H9 (cell line): ENCODE measurements at regions not wholly inside any gene's neighbourhood (a gene's known extent, or its start where the extent isn't known, plus 50 kb on each side); places are given as distances from the start of the nearest gene placed in this dataset.
"Not testable (repeated sequence)": the region's sequence is repeated elsewhere in the genome, so short reads cannot be mapped to it uniquely, and the experiment has no call there.

ENCODE experiments used
- DNase-seq: peaks from one replicate; pipeline ENCODE4 v3.0.0-alpha.2; 2017
- H2AFZ ChIP-seq: one replicate; pipeline ENCODE4 v1.6.1; 2013; ENCODE audit warnings: mild to moderate bottlenecking, low read length, control low read depth, moderate library complexity
- H2AK5ac ChIP-seq: 2 replicates; pipeline ENCODE4 v1.6.1; 2013; ENCODE audit warnings: low read length, control low read depth, mixed read lengths; ENCODE audit not compliant: insufficient read length
- H2BK120ac ChIP-seq: one replicate; pipeline ENCODE4 v1.6.1; 2013; ENCODE audit warnings: low read depth, mild to moderate bottlenecking, low read length, control low read depth, inconsistent platforms; ENCODE audit not compliant: poor library complexity, severe bottlenecking
- H2BK12ac ChIP-seq: 2 replicates; pipeline ENCODE4 v1.6.1; 2013; ENCODE audit warnings: low read length, control low read depth, mixed read lengths, low read depth; ENCODE audit not compliant: insufficient read length
- H2BK15ac ChIP-seq: 2 replicates; pipeline ENCODE4 v1.6.1; 2013; ENCODE audit warnings: low read depth, low read length, control low read depth
- H2BK20ac ChIP-seq: one replicate; pipeline ENCODE4 v1.6.1; 2013; ENCODE audit warnings: low read depth, mild to moderate bottlenecking, low read length, control low read depth, inconsistent platforms; ENCODE audit not compliant: poor library complexity, severe bottlenecking
- H2BK5ac ChIP-seq: 2 replicates; pipeline ENCODE4 v1.6.1; 2013; ENCODE audit warnings: low read length, control low read depth, mixed read lengths; ENCODE audit not compliant: insufficient read length
- H3K14ac ChIP-seq: 2 replicates; pipeline ENCODE4 v1.6.1; 2013; ENCODE audit warnings: low read length, control low read depth; ENCODE audit not compliant: insufficient read depth
- H3K18ac ChIP-seq: 2 replicates; pipeline ENCODE4 v1.6.1; 2013; ENCODE audit warnings: low read depth, mild to moderate bottlenecking, mixed read lengths, low read length, control low read depth; ENCODE audit not compliant: insufficient read length
- H3K23ac ChIP-seq: 2 replicates; pipeline ENCODE4 v1.6.1; 2013; ENCODE audit warnings: low read length, control low read depth, mixed read lengths, low read depth; ENCODE audit not compliant: insufficient read length
- H3K23me2 ChIP-seq: 2 replicates; pipeline ENCODE4 v1.6.1; 2013; ENCODE audit warnings: low read depth, mild to moderate bottlenecking, mixed read lengths, low read length, control low read depth; ENCODE audit not compliant: insufficient read length, poor library complexity, severe bottlenecking
- H3K27ac ChIP-seq: 2 replicates; pipeline ENCODE4 v1.5.1; 2013; ENCODE audit warnings: low read length, control low read depth, mixed read lengths, low read depth; ENCODE audit not compliant: insufficient read length
- H3K27me3 ChIP-seq: 2 replicates; pipeline ENCODE4 v1.6.1; 2013; ENCODE audit warnings: low read length, control low read depth, inconsistent platforms; ENCODE audit not compliant: insufficient read depth
- H3K4ac ChIP-seq: 2 replicates; pipeline ENCODE4 v1.6.1; 2013; ENCODE audit warnings: low read depth, mild to moderate bottlenecking, control low read depth, inconsistent platforms, low read length, moderate library complexity
- H3K4me1 ChIP-seq: 2 replicates; pipeline ENCODE4 v1.6.1; 2013; ENCODE audit warnings: low read length, control low read depth, inconsistent platforms; ENCODE audit not compliant: insufficient read depth
- H3K4me2 ChIP-seq: 2 replicates; pipeline ENCODE4 v1.6.1; 2013; ENCODE audit warnings: low read length, control low read depth, mixed read lengths; ENCODE audit not compliant: insufficient read length, insufficient read depth
- H3K56ac ChIP-seq: 2 replicates; pipeline ENCODE4 v1.6.1; 2013; ENCODE audit warnings: low read depth, mild to moderate bottlenecking, mixed read lengths, low read length, control low read depth; ENCODE audit not compliant: insufficient read length
- H3K79me1 ChIP-seq: 2 replicates; pipeline ENCODE4 v1.6.1; 2013; ENCODE audit warnings: low read depth, mild to moderate bottlenecking, moderate library complexity, low read length, control low read depth, inconsistent platforms; ENCODE audit not compliant: insufficient read depth, poor library complexity, severe bottlenecking
- H3K79me2 ChIP-seq: 2 replicates; pipeline ENCODE4 v1.6.1; 2013; ENCODE audit warnings: low read length, control low read depth, inconsistent platforms; ENCODE audit not compliant: insufficient read depth
- H3K9ac ChIP-seq: 2 replicates; pipeline ENCODE4 v1.6.1; 2013; ENCODE audit warnings: low read length, control low read depth, mixed read lengths; ENCODE audit not compliant: insufficient read length; ENCODE audit errors: extremely low read depth
- H3K9me3 ChIP-seq: one replicate; pipeline ENCODE4 v1.6.1; 2013; ENCODE audit warnings: low read depth, low read length, inconsistent platforms; ENCODE audit not compliant: control insufficient read depth
- H3T11ph ChIP-seq: one replicate; pipeline ENCODE4 v1.6.1; 2013; ENCODE audit warnings: mild to moderate bottlenecking, low read length, control low read depth, inconsistent platforms
- H4K20me1 ChIP-seq: one replicate; pipeline ENCODE4 v1.6.1; 2013; ENCODE audit not compliant: control insufficient read depth, insufficient read length, insufficient read depth
- H4K5ac ChIP-seq: 2 replicates; pipeline ENCODE4 v1.6.1; 2013; ENCODE audit warnings: low read depth, mild to moderate bottlenecking, mixed read lengths, low read length, control low read depth; ENCODE audit not compliant: insufficient read length
- H4K8ac ChIP-seq: replicated peaks from 2 replicates; pipeline ENCODE4 v1.6.1; 2013; ENCODE audit warnings: low read length, control low read depth, mixed read lengths, low read depth; ENCODE audit not compliant: insufficient read length
- H4K91ac ChIP-seq: 2 replicates; pipeline ENCODE4 v1.6.1; 2013; ENCODE audit warnings: low read depth, mild to moderate bottlenecking, moderate library complexity, mixed read lengths, low read length, control low read depth; ENCODE audit not compliant: insufficient read length
- H3K27ac Mint-ChIP-seq, 3 experiments: 2 replicates in 2 of 3; 3 replicates in 1 of 3; pipeline ENCODE4 v1.8.0; 2020 to 2021; ENCODE audit warnings: mixed read lengths in 3 of 3, mild to moderate bottlenecking in 1 of 3, moderate library complexity in 1 of 3
- H3K27me3 Mint-ChIP-seq: 2 replicates; pipeline ENCODE4 v1.8.0; 2021; ENCODE audit warnings: low read depth, mild to moderate bottlenecking, moderate library complexity, mixed read lengths
- H3K36me3 Mint-ChIP-seq, 3 experiments: 2 replicates in 2 of 3; 3 replicates in 1 of 3; pipeline ENCODE4 v1.8.0; 2020 to 2021; ENCODE audit warnings: low read depth in 3 of 3, mixed read lengths in 3 of 3; ENCODE audit not compliant: insufficient read depth in 1 of 3
- H3K4me1 Mint-ChIP-seq, 2 experiments: 2 replicates each; pipeline ENCODE4 v1.8.0; 2020; ENCODE audit warnings: mixed read lengths in 2 of 2
- H3K4me3 Mint-ChIP-seq, 2 experiments: 2 replicates in 1 of 2; 3 replicates in 1 of 2; pipeline ENCODE4 v1.8.0; 2020 to 2021; ENCODE audit warnings: mild to moderate bottlenecking in 2 of 2, mixed read lengths in 2 of 2, moderate library complexity in 1 of 2
- H3K9me3 Mint-ChIP-seq, 2 experiments: 2 replicates in 1 of 2; 3 replicates in 1 of 2; pipeline ENCODE4 v1.8.0; 2020; ENCODE audit warnings: mild to moderate bottlenecking in 2 of 2, mixed read lengths in 2 of 2, moderate library complexity in 1 of 2
- CTCF ChIP-seq: fragments of 200-600 bp; sonication (generic); conservative IDR thresholded peaks from 3 replicates; pipeline ENCODE4 v1.8.0; 2021; ENCODE audit warnings: antibody characterized with exemption, mild to moderate bottlenecking
- WGBS: extraction: QIAGEN DNeasy Blood & Tissue Kit; methylation state at CpG from one replicate; pipeline ENCODE4 v1.1.7; 2013; ENCODE audit warnings: missing lambda C conversion rate, low lambda C conversion rate, mixed read lengths; ENCODE audit not compliant: insufficient read length; ENCODE audit errors: extremely low coverage; 5-methylcytosine and 5-hydroxymethylcytosine counted together

- Histone ChIP-seq H3K9ac (no peak overlapping the region), H3K27me3 (no peaks in the 10 kb centered on the region), H3K4ac (no peak overlapping the region), H3K9me3 (no peaks in the 10 kb centered on the region), H3K79me1 (no peaks in the 10 kb centered on the region), H2AFZ (no peak overlapping the region), H3K79me2 (no peaks in the 10 kb centered on the region), H4K8ac (no peak overlapping the region), H2BK15ac (no peak overlapping the region), H3K14ac (no peak overlapping the region), H4K91ac (no peak overlapping the region), H2BK12ac (no peak overlapping the region), H2BK120ac (no peak overlapping the region), H3K18ac (no peak overlapping the region), H2BK20ac (no peak overlapping the region), H3K56ac (no peak overlapping the region), H2BK5ac (no peak overlapping the region), H3K27ac (no peak overlapping the region), H3T11ph (no peak overlapping the region), H3K4me2 (no peak overlapping the region), H4K20me1 (no peaks in the 10 kb centered on the region), H2AK5ac (no peak overlapping the region), H3K4me1 (no peaks in the 10 kb centered on the region), H3K23ac (no peak overlapping the region), H3K23me2 (no peaks in the 10 kb centered on the region), H4K5ac (no peak overlapping the region)
- WGBS = no CpG with 5 or more reads among the region's 4 CpGs
- no peak for TF ChIP-seq CTCF
- no peak for DNase-seq
- Mint-ChIP-seq H3K4me1 (no peaks in the 10 kb centered on the region), H3K27ac (no peak overlapping the region), H3K4me3 (no peak overlapping the region), H3K9me3 (no peaks in the 10 kb centered on the region), H3K36me3 (no peaks in the 10 kb centered on the region), H3K27me3 (no peaks in the 10 kb centered on the region)
Observed at GRCh38 chr7:146053492-146053891, 63.1 kb upstream of the CNTNAP2 start.

- not testable (repeated sequence) for H3K36me3 Mint-ChIP-seq, H3K18ac ChIP-seq, H3K4me2 ChIP-seq, H2BK5ac ChIP-seq, H2BK15ac ChIP-seq, H3K27ac ChIP-seq, H3K9me3 Mint-ChIP-seq, DNase-seq, H3K23me2 ChIP-seq, H3K9ac ChIP-seq, H4K8ac ChIP-seq, H3T11ph ChIP-seq, H3K27me3 Mint-ChIP-seq, H3K4me1 ChIP-seq, H2BK20ac ChIP-seq, H2BK12ac ChIP-seq, H2AK5ac ChIP-seq, H3K4me1 Mint-ChIP-seq, H3K27me3 ChIP-seq, H3K79me1 ChIP-seq, H3K56ac ChIP-seq, H2AFZ ChIP-seq, H3K4ac ChIP-seq, H4K5ac ChIP-seq, H3K23ac ChIP-seq, H3K79me2 ChIP-seq, H3K27ac Mint-ChIP-seq, H2BK120ac ChIP-seq, H3K9me3 ChIP-seq, H3K4me3 Mint-ChIP-seq, H4K91ac ChIP-seq, H3K14ac ChIP-seq, H4K20me1 ChIP-seq
- no CpG with 5 or more reads among the region's 14 CpGs for WGBS
Observed at GRCh38 chr7:146043310-146043709, 73.3 kb upstream of the CNTNAP2 start.
